SU-DHL-6 (cell line): ENCODE measurements at regions not wholly inside any gene's neighbourhood (a gene's known extent, or its start where the extent isn't known, plus 50 kb on each side); places are given as distances from the start of the nearest gene placed in this dataset.

Experiments
- EZH2phosphoT487 ChIP-seq: fragments of 200-600 bp; sonication (generic), shearing (Covaris generic); conservative IDR thresholded peaks from 2 replicates; pipeline ENCODE4 v1.6.1; 2018; ENCODE audit warnings: mild to moderate bottlenecking, antibody characterized with exemption, low read length, moderate library complexity, mixed read lengths
- TF ChIP-seq, protein P1 (sequence below): fragments of 200-600 bp; sonication (generic); IDR thresholded peaks from one replicate; pipeline ENCODE4 v1.5.1; 2017; ENCODE audit warnings: antibody characterized with exemption, mild to moderate bottlenecking, low read length, moderate library complexity; ENCODE audit not compliant: insufficient read depth, poor library complexity, severe bottlenecking

DNA sequence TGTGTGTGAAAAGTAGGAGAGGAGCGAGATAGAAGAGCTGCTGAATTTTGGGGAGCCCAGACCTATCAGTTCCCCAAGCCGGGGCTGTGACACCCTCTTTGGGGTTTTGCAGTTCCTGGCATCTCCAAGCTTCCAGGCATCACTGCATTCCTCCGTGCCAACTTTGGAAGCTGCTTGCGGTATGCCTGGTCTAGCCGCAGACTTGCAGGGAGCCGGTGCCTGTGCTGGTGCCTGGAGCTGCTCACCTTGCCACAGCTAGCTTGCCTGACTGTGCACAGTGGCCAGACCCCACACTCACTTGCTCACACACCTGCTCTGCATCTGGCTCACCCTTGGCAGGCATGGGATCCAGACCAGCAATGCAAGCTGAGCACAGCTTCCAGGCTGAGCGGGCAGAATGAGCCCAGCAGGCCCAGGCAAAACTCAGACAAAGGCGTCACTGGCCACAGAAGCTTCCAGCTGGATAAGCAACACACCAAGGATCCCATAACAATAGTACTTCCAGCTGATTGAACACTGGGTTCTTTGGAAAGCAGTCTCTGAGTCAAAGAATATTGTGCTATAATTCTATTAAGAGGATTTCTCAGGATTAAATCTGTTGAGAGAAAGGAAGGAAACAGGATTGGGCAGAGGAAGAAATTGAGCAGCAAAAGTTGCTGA, 390.9 kb downstream of the TEX13C start:
- TF ChIP-seq, protein P1, sequence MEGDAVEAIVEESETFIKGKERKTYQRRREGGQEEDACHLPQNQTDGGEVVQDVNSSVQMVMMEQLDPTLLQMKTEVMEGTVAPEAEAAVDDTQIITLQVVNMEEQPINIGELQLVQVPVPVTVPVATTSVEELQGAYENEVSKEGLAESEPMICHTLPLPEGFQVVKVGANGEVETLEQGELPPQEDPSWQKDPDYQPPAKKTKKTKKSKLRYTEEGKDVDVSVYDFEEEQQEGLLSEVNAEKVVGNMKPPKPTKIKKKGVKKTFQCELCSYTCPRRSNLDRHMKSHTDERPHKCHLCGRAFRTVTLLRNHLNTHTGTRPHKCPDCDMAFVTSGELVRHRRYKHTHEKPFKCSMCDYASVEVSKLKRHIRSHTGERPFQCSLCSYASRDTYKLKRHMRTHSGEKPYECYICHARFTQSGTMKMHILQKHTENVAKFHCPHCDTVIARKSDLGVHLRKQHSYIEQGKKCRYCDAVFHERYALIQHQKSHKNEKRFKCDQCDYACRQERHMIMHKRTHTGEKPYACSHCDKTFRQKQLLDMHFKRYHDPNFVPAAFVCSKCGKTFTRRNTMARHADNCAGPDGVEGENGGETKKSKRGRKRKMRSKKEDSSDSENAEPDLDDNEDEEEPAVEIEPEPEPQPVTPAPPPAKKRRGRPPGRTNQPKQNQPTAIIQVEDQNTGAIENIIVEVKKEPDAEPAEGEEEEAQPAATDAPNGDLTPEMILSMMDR: no peak
- no peak for TF ChIP-seq EZH2phosphoT487
